SKM-1 (cell line): ENCODE measurements at regions not wholly inside any gene's neighbourhood (a gene's known extent, or its start where the extent isn't known, plus 50 kb on each side); places are given as distances from the start of the nearest gene placed in this dataset.

Source experiments
- DNase-seq: peaks from one replicate; lab custom pipeline; 2025; ENCODE audit not compliant: unreplicated experiment; lab: John Stamatoyannopoulos, UW

GRCh38 chr18:26705757-26706156 lies 157.4 kb upstream of the KCTD1 start:
- no peak for DNase-seq

- DNase-seq, result no peak
Measured at GRCh38 chr18:26703170-26703930, 155.0 kb upstream of the KCTD1 start.

- DNase-seq, result no peak
Measured at GRCh38 chr18:26702086-26702485, 153.7 kb upstream of the KCTD1 start.

- DNase-seq, result no peak
Measured at GRCh38 chr18:26700728-26701127, 152.4 kb upstream of the KCTD1 start.

- DNase-seq, result no peak
Measured at GRCh38 chr18:26700201-26700600, 151.8 kb upstream of the KCTD1 start.

- DNase-seq, result no peak
Measured at GRCh38 chr18:26697186-26697884, 149.0 kb upstream of the KCTD1 start.

- no peak for DNase-seq
Measured at GRCh38 chr18:26696786-26697185, 148.4 kb upstream of the KCTD1 start.

- DNase-seq, result no peak
Measured at GRCh38 chr18:26696308-26696707, 148.0 kb upstream of the KCTD1 start.

- no peak for DNase-seq
Measured at GRCh38 chr18:26689226-26689879, 141.0 kb upstream of the KCTD1 start.

- DNase-seq, result no peak
Measured at GRCh38 chr18:26686532-26686931, 138.2 kb upstream of the KCTD1 start.

- no peak for DNase-seq
Measured at GRCh38 chr18:26685438-26686157, 137.2 kb upstream of the KCTD1 start.

GRCh38 chr18:26677957-26678356 lies 129.6 kb upstream of the KCTD1 start:
- DNase-seq, result no peak

GRCh38 chr18:26667046-26667445 lies 118.7 kb upstream of the KCTD1 start:
- no peak for DNase-seq

GRCh38 chr18:26662996-26663395 lies 114.6 kb upstream of the KCTD1 start:
- no peak for DNase-seq

- no peak for DNase-seq
Measured at GRCh38 chr18:26657631-26658581, 109.6 kb upstream of the KCTD1 start.

- DNase-seq, result no peak
Measured at GRCh38 chr18:26656944-26657536, 108.7 kb upstream of the KCTD1 start.

GRCh38 chr18:26656431-26656943 lies 108.1 kb upstream of the KCTD1 start:
- no peak for DNase-seq

GRCh38 chr18:26655525-26656430 lies 107.4 kb upstream of the KCTD1 start:
- no peak for DNase-seq
